ENCODE measurements at regions not wholly inside any gene's neighbourhood (a gene's known extent, or its start where the extent isn't known, plus 50 kb on each side); places are given as distances from the start of the nearest gene placed in this dataset.

DNA sequence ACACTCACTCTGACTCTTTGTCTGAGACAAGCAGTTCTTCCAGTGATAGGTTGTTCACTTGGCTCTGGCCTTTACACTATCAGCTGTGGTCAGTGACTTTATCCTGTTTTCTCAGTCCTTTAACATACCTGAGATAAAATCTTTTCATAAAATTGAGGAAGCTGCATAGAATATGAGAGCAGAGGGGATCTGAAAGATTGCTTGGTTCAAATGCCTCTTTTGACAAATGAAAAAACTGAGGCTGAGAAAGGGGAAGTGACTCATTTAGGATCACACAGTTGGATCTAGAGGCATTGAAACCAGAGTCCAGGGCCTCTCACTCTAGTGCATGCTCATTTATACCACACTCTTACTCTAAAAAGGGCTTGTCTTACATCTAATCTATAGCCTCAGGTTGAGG is 277.0 kb upstream of the TBX18 start (continued):
- TF ChIP-seq, protein P1, sequence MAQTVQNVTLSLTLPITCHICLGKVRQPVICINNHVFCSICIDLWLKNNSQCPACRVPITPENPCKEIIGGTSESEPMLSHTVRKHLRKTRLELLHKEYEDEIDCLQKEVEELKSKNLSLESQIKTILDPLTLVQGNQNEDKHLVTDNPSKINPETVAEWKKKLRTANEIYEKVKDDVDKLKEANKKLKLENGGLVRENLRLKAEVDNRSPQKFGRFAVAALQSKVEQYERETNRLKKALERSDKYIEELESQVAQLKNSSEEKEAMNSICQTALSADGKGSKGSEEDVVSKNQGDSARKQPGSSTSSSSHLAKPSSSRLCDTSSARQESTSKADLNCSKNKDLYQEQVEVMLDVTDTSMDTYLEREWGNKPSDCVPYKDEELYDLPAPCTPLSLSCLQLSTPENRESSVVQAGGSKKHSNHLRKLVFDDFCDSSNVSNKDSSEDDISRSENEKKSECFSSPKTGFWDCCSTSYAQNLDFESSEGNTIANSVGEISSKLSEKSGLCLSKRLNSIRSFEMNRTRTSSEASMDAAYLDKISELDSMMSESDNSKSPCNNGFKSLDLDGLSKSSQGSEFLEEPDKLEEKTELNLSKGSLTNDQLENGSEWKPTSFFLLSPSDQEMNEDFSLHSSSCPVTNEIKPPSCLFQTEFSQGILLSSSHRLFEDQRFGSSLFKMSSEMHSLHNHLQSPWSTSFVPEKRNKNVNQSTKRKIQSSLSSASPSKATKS (CRISPR knock-in tag; IDR thresholded peaks at IDR 0.05), result no peak
- TF ChIP-seq, protein P2, sequence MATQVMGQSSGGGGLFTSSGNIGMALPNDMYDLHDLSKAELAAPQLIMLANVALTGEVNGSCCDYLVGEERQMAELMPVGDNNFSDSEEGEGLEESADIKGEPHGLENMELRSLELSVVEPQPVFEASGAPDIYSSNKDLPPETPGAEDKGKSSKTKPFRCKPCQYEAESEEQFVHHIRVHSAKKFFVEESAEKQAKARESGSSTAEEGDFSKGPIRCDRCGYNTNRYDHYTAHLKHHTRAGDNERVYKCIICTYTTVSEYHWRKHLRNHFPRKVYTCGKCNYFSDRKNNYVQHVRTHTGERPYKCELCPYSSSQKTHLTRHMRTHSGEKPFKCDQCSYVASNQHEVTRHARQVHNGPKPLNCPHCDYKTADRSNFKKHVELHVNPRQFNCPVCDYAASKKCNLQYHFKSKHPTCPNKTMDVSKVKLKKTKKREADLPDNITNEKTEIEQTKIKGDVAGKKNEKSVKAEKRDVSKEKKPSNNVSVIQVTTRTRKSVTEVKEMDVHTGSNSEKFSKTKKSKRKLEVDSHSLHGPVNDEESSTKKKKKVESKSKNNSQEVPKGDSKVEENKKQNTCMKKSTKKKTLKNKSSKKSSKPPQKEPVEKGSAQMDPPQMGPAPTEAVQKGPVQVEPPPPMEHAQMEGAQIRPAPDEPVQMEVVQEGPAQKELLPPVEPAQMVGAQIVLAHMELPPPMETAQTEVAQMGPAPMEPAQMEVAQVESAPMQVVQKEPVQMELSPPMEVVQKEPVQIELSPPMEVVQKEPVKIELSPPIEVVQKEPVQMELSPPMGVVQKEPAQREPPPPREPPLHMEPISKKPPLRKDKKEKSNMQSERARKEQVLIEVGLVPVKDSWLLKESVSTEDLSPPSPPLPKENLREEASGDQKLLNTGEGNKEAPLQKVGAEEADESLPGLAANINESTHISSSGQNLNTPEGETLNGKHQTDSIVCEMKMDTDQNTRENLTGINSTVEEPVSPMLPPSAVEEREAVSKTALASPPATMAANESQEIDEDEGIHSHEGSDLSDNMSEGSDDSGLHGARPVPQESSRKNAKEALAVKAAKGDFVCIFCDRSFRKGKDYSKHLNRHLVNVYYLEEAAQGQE (IDR thresholded peaks at IDR 0.05; ENCODE audit: borderline replicate concordance), result no peak
- TF ChIP-seq, protein P2 (CRISPR knock-in tag; IDR thresholded peaks at IDR 0.05; ENCODE audit: low read depth), result no peak
- TF ChIP-seq HDGF (IDR thresholded peaks at IDR 0.05), result no peak
- no peak for TF ChIP-seq ZNF274 (IDR thresholded peaks at IDR 0.05; ENCODE audit: borderline replicate concordance, low read depth, low read length)
- no peak for TF ChIP-seq SIRT6 (IDR thresholded peaks at IDR 0.05; ENCODE audit: low read depth, low read length)
- TF ChIP-seq KDM2B (CRISPR knock-in tag; IDR thresholded peaks at IDR 0.05), result no peak
- no peak for TF ChIP-seq STAT5B (CRISPR knock-in tag; IDR thresholded peaks at IDR 0.05)
- no peak for TF ChIP-seq SRSF7 (optimal IDR thresholded peaks at IDR 0.05; ENCODE audit: low read depth, low read length)
- TF ChIP-seq, protein P3, sequence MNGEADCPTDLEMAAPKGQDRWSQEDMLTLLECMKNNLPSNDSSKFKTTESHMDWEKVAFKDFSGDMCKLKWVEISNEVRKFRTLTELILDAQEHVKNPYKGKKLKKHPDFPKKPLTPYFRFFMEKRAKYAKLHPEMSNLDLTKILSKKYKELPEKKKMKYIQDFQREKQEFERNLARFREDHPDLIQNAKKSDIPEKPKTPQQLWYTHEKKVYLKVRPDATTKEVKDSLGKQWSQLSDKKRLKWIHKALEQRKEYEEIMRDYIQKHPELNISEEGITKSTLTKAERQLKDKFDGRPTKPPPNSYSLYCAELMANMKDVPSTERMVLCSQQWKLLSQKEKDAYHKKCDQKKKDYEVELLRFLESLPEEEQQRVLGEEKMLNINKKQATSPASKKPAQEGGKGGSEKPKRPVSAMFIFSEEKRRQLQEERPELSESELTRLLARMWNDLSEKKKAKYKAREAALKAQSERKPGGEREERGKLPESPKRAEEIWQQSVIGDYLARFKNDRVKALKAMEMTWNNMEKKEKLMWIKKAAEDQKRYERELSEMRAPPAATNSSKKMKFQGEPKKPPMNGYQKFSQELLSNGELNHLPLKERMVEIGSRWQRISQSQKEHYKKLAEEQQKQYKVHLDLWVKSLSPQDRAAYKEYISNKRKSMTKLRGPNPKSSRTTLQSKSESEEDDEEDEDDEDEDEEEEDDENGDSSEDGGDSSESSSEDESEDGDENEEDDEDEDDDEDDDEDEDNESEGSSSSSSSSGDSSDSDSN (IDR thresholded peaks at IDR 0.05; ENCODE audit: borderline replicate concordance in 1 of 2, low read depth in 2 of 2, low read length in 2 of 2), result no peak
- TF ChIP-seq RAD21 (CRISPR knock-in tag; conservative IDR thresholded peaks at IDR 0.05 in 1 of 2, IDR thresholded peaks at IDR 0.05 in 1 of 2), result no peak
- TF ChIP-seq, protein P4, sequence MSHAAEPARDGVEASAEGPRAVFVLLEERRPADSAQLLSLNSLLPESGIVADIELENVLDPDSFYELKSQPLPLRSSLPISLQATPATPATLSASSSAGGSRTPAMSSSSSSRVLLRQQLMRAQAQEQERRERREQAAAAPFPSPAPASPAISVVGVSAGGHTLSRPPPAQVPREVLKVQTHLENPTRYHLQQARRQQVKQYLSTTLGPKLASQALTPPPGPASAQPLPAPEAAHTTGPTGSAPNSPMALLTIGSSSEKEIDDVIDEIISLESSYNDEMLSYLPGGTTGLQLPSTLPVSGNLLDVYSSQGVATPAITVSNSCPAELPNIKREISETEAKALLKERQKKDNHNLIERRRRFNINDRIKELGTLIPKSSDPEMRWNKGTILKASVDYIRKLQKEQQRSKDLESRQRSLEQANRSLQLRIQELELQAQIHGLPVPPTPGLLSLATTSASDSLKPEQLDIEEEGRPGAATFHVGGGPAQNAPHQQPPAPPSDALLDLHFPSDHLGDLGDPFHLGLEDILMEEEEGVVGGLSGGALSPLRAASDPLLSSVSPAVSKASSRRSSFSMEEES (CRISPR knock-in tag; IDR thresholded peaks at IDR 0.05), result no peak
- TF ChIP-seq ZNF780A (CRISPR knock-in tag; IDR thresholded peaks at IDR 0.05), result no peak
- no peak for TF ChIP-seq SRF (CRISPR knock-in tag; IDR thresholded peaks at IDR 0.05)

Measured in K562 (cell line).